GM06990 (cell line): ENCODE measurements at regions not wholly inside any gene's neighbourhood (a gene's known extent, or its start where the extent isn't known, plus 50 kb on each side); places are given as distances from the start of the nearest gene placed in this dataset.
"Not testable (repeated sequence)": the region's sequence is repeated elsewhere in the genome, so short reads cannot be mapped to it uniquely, and the experiment has no call there.

Experiments
- DNase-seq: peaks from one replicate; pipeline ENCODE4 v3.0.0-alpha.2; 2011; ENCODE audit not compliant: insufficient read length; ENCODE audit errors: extremely low read depth
- H3K27me3 ChIP-seq: replicated peaks from 2 replicates; pipeline ENCODE4 v1.6.0; 2011; ENCODE audit warnings: low read length; ENCODE audit not compliant: control insufficient read depth, insufficient read depth
- H3K36me3 ChIP-seq: 2 replicates; pipeline ENCODE4 v1.5.1; 2011; ENCODE audit warnings: low read length; ENCODE audit not compliant: control insufficient read depth, insufficient read depth
- H3K4me3 ChIP-seq: replicated peaks from 2 replicates; pipeline ENCODE4 v1.5.1; 2011; ENCODE audit warnings: low read depth, mild to moderate bottlenecking, control low read depth, low read length
- TF ChIP-seq, protein P1 (sequence below): IDR thresholded peaks from 2 replicates; pipeline ENCODE4 v1.5.1; 2011; ENCODE audit warnings: low read length, control low read depth, mild to moderate bottlenecking, inconsistent platforms; ENCODE audit not compliant: insufficient read depth, poor library complexity, severe bottlenecking

DNA sequence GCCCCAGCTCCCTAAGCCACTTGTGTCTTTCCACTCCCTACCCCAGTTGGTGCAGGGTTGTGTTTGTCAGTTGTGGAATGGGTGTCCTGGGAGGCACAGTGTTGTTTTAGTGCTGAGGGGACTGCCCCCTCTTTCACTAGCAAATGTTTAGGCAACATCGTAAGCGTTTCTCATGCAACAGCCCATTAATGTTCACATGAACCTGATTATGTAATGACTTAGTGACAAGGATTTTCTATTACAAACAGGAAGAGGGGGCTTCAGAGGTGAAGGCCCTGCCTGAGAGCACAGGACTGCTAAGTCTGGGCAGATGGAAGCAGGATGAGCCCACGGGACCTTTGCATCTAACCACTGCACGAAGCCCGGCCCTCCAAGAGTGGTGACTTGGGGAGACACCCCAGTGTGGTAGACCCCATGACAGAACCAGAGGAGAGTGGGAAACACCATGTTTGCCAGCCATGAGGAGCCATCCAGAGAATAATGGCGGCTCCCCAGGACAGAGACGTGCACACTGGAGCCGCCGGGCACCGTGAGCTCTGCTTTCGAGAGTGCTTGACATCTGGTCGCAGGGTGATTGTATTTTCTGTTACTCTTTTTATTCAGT, 339.7 kb downstream of the THBS2 start:
- DNase-seq = no peak
- TF ChIP-seq, protein P1, sequence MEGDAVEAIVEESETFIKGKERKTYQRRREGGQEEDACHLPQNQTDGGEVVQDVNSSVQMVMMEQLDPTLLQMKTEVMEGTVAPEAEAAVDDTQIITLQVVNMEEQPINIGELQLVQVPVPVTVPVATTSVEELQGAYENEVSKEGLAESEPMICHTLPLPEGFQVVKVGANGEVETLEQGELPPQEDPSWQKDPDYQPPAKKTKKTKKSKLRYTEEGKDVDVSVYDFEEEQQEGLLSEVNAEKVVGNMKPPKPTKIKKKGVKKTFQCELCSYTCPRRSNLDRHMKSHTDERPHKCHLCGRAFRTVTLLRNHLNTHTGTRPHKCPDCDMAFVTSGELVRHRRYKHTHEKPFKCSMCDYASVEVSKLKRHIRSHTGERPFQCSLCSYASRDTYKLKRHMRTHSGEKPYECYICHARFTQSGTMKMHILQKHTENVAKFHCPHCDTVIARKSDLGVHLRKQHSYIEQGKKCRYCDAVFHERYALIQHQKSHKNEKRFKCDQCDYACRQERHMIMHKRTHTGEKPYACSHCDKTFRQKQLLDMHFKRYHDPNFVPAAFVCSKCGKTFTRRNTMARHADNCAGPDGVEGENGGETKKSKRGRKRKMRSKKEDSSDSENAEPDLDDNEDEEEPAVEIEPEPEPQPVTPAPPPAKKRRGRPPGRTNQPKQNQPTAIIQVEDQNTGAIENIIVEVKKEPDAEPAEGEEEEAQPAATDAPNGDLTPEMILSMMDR = no peak
- Histone ChIP-seq H3K27me3 (no peaks in the 10 kb centered on the region), H3K36me3 (no peaks in the 10 kb centered on the region), H3K4me3 (no peak overlapping the region)

DNA sequence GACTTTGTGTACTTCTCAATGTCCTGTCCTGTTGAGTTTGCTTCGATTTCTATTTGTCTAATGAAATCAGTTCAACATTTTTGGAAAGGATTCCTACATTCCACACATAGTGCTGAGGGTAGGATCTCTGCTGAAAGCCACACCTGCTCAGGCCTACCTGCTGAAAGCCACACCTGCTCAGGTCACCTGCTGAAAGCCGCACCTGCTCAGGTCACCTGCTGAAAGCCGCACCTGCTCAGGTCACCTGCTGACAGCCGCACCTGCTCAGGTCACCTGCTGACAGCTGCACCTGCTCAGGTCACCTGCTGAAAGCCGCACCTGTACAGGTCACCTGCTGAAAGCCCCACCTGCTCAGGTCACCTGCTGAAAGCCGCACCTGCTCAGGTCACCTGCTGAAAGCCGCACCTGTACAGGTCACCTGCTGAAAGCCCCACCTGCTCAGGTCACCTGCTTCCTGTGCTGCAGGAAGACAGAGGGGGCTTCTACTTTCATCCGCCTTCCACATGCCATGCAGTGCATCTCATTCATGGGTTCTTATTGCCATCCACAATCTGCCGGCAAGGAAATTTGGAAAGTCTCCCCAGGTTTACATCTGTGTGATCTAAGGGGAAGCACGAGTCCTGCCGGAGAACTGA, 340.3 kb downstream of the THBS2 start:
- H3K27me3 ChIP-seq, DNase-seq, H3K4me3 ChIP-seq, H3K36me3 ChIP-seq: not testable (repeated sequence)

DNA sequence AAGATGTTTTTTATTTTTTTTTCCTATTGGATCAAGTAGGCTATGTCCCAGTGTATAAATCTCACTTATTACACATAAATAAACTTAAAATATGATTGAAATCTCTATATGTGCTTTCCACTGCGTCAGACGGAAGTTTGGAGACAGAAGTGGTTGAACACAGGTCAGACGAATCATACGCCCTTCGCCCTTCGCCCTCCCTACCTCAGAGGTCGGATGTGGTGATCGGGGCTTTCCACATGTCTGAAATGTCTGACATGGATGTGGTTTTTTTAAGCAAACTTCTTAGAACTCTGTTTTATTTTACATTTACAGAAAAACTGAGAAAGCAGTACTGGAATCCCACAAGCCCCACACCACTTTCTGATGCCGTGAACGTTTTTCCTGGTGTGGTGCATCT, 344.4 kb downstream of the THBS2 start:
- TF ChIP-seq, protein P1 = no peak
- no peaks in the 10 kb centered on the region for H3K27me3 ChIP-seq
- H3K4me3 ChIP-seq = no peak overlapping the region
- H3K36me3 ChIP-seq = no peaks in the 10 kb centered on the region
- no peak for DNase-seq

DNA sequence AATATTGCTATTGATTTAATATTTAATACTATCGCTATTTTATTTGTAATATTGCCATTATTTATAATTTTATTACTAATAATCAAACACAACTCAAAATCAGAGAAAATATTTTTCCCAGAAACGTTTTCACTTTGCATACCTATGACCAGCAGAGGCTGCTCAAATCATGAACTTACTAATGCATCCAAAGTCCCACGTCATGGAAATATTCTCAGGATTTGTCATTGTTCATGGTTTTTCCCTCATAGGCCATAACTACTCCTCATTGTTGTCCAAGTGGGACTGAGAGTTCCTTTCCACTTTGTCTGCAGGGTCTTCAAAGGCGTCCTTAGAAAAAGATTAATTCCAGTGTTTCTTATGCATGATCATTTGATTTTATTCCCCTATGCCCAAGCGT, 344.8 kb downstream of the THBS2 start:
- no peaks in the 10 kb centered on the region for H3K27me3 ChIP-seq
- DNase-seq = no peak
- H3K4me3 ChIP-seq = no peak overlapping the region
- no peaks in the 10 kb centered on the region for H3K36me3 ChIP-seq
- TF ChIP-seq, protein P1 = no peak

DNA sequence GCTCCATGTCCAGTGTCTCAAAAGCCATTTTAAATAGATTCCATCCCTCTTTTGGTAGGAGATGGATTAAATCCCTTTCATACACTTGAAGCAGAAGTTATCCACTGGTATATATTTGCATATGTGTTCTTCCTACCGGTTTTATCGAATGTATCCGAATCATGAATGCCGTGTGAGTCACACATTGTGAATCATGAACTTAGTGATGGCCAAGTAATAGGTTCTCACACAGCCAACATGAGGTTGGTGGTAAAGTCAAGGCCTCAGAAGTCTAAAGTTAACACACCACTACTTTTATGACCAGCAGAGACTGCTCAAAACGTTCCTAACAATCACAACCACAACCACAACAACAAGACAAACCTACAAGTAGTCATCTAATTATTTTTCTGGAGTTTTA, 345.5 kb downstream of the THBS2 start:
- TF ChIP-seq, protein P1 = no peak
- H3K4me3 ChIP-seq = no peak overlapping the region
- H3K27me3 ChIP-seq = no peaks in the 10 kb centered on the region
- no peaks in the 10 kb centered on the region for H3K36me3 ChIP-seq
- no peak for DNase-seq

DNA sequence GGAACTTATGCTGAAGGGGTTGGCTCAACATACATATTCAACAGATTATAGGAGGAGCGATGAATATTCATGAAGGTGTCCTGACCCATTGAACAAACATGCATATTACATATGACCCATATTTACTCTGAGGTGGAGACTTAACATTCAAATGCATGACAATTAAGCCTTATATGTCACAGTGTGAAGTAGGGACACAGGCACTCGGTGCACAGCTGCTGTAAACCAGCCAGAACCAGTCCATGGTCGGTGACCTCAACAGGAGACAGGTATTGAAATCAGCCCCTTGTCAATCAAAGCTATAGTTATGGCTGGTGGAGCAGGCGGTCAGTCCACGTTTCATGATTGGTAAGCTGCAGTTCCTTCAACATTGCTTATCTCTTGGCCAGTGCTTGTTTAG, 347.3 kb downstream of the THBS2 start:
- H3K36me3 ChIP-seq = no peaks in the 10 kb centered on the region
- no peak for DNase-seq
- TF ChIP-seq, protein P1 = no peak

More for the DNA sequence above, 347.3 kb downstream of the THBS2 start:
- Histone ChIP-seq H3K4me3 (no peak overlapping the region), H3K27me3 (no peaks in the 10 kb centered on the region)
